ENCODE measurements at regions not wholly inside any gene's neighbourhood (a gene's known extent, or its start where the extent isn't known, plus 50 kb on each side); places are given as distances from the start of the nearest gene placed in this dataset.

- no peaks in the 10 kb centered on the region for H3K27me3 ChIP-seq (replicated peaks in 1 of 7)
- DNase-seq = no peak
- intact Hi-C loops (cut with DNase I; ENCODE audit: low total_unique reads) = no loop called here
- H3K36me3 ChIP-seq = no peaks in the 10 kb centered on the region
- H3K9me3 ChIP-seq = no peaks in the 10 kb centered on the region
- TF ChIP-seq POLR2A (IDR thresholded peaks at IDR 0.05) (no peak), POLR2AphosphoS5 (IDR thresholded peaks at IDR 0.05) (no peak), CTCF (IDR thresholded peaks at IDR 0.05 in 8 of 11, conservative IDR thresholded peaks at IDR 0.05 in 3 of 11) (no peak)
- H3K4me1 ChIP-seq = peaks cover 0 to 40% (median 15%) of the 10 kb centered on the region in 6 donors
- 76 to 95% (median 82%) methylated on average over 2 of the region's 2 CpGs for WGBS, 5 donors
- peak overlapping the region in 4 of 8 donors; percentile 22 to 63 (median 46) for H3K27ac ChIP-seq
- no peak overlapping the region for H3K4me3 ChIP-seq
Observed at GRCh38 chr14:22465201-22465840, 123.7 kb downstream of the DAD1 start.

- peak overlapping the region in 4 of 8 donors; percentile 22 to 63 (median 46) for H3K27ac ChIP-seq
- H3K27me3 ChIP-seq (replicated peaks in 1 of 7) = no peaks in the 10 kb centered on the region
- no peaks in the 10 kb centered on the region for H3K36me3 ChIP-seq
- intact Hi-C loops (cut with DNase I; ENCODE audit: low total_unique reads) = no loop called here
- TF ChIP-seq CTCF (IDR thresholded peaks at IDR 0.05 in 8 of 11, conservative IDR thresholded peaks at IDR 0.05 in 3 of 11) (no peak), POLR2AphosphoS5 (IDR thresholded peaks at IDR 0.05) (no peak), POLR2A (IDR thresholded peaks at IDR 0.05) (no peak)
- DNase-seq = no peak
- 71 to 78% (median 75%) methylated on average over 4 of the region's 4 CpGs for WGBS, 5 donors
- H3K4me3 ChIP-seq = no peak overlapping the region
- no peaks in the 10 kb centered on the region for H3K9me3 ChIP-seq
- peaks cover 0 to 32% (median 11%) of the 10 kb centered on the region in 6 donors for H3K4me1 ChIP-seq
Observed at GRCh38 chr14:22464422-22465142, 124.4 kb downstream of the DAD1 start.

GRCh38 chr14:22463763-22464173, 125.3 kb downstream of the DAD1 start:
- Histone ChIP-seq H3K4me3 (no peak overlapping the region), H3K9me3 (no peaks in the 10 kb centered on the region), H3K4me1 (peaks cover 0 to 25% (median 10%) of the 10 kb centered on the region in 6 donors), H3K27ac (peak overlapping the region in 4 of 8 donors; percentile 22 to 63 (median 46)), H3K27me3 (replicated peaks in 1 of 7) (no peaks in the 10 kb centered on the region), H3K36me3 (no peaks in the 10 kb centered on the region)
- DNase-seq = no peak
- no peak for TF ChIP-seq POLR2A (IDR thresholded peaks at IDR 0.05)
- no peak for TF ChIP-seq CTCF (IDR thresholded peaks at IDR 0.05 in 8 of 11, conservative IDR thresholded peaks at IDR 0.05 in 3 of 11)
- no peak for TF ChIP-seq POLR2AphosphoS5 (IDR thresholded peaks at IDR 0.05)
- intact Hi-C loops (cut with DNase I; ENCODE audit: low total_unique reads) = no loop called here
- 69 to 93% (median 83%) methylated on average over 4 of the region's 4 CpGs for WGBS, 5 donors

- Histone ChIP-seq H3K9me3 (no peaks in the 10 kb centered on the region), H3K27ac (peak overlapping the region in 2 of 8 donors; percentile 43 to 63), H3K4me3 (no peak overlapping the region), H3K4me1 (peaks cover 0 to 25% (median 10%) of the 10 kb centered on the region in 6 donors), H3K27me3 (replicated peaks in 1 of 7) (no peaks in the 10 kb centered on the region), H3K36me3 (no peaks in the 10 kb centered on the region)
- no peak for TF ChIP-seq CTCF (IDR thresholded peaks at IDR 0.05 in 8 of 11, conservative IDR thresholded peaks at IDR 0.05 in 3 of 11)
- no peak for TF ChIP-seq POLR2AphosphoS5 (IDR thresholded peaks at IDR 0.05)
- TF ChIP-seq POLR2A (IDR thresholded peaks at IDR 0.05) = no peak
- intact Hi-C loops (cut with DNase I; ENCODE audit: low total_unique reads) = no loop called here
- WGBS, 5 donors = 86 to 90% (median 89%) methylated on average over 4 of the region's 4 CpGs
- no peak for DNase-seq
Observed at GRCh38 chr14:22462923-22463322, 126.1 kb downstream of the DAD1 start.
